ENCODE measurements at regions not wholly inside any gene's neighbourhood (a gene's known extent, or its start where the extent isn't known, plus 50 kb on each side); places are given as distances from the start of the nearest gene placed in this dataset.
"Not testable (repeated sequence)": the region's sequence is repeated elsewhere in the genome, so short reads cannot be mapped to it uniquely, and the experiment has no call there.

- no peak for DNase-seq (ENCODE audit: low read depth in 2 of 2)
Measured at GRCh38 chr2:60357996-60358395, 195.5 kb downstream of the BCL11A start.

- no peak for DNase-seq (ENCODE audit: low read depth in 2 of 2)
Measured at GRCh38 chr2:60356346-60356745, 197.1 kb downstream of the BCL11A start.

GRCh38 chr2:60355849-60356261 is 197.6 kb downstream of the BCL11A start:
- DNase-seq (ENCODE audit: low read depth in 2 of 2), result no peak

GRCh38 chr2:60354713-60355112 is 198.7 kb downstream of the BCL11A start:
- DNase-seq (ENCODE audit: low read depth in 2 of 2), result no peak

- no peak for DNase-seq (ENCODE audit: low read depth in 2 of 2)
Measured at GRCh38 chr2:60353863-60354262, 199.6 kb downstream of the BCL11A start.

GRCh38 chr2:60353406-60353800 is 200.1 kb downstream of the BCL11A start:
- no peak for DNase-seq (ENCODE audit: low read depth in 2 of 2)

- no peak for DNase-seq (ENCODE audit: low read depth in 2 of 2)
Measured at GRCh38 chr2:60352491-60353405, 200.7 kb downstream of the BCL11A start.

- DNase-seq (ENCODE audit: low read depth in 2 of 2), result no peak
Measured at GRCh38 chr2:60351802-60352201, 201.7 kb downstream of the BCL11A start.

GRCh38 chr2:60351321-60351720 is 202.1 kb downstream of the BCL11A start:
- DNase-seq (ENCODE audit: low read depth in 2 of 2), result no peak

GRCh38 chr2:60350791-60351190 is 202.7 kb downstream of the BCL11A start:
- DNase-seq (ENCODE audit: low read depth in 2 of 2), result no peak

GRCh38 chr2:60347781-60348180 is 205.7 kb downstream of the BCL11A start:
- DNase-seq (ENCODE audit: low read depth in 2 of 2), result no peak

- DNase-seq (ENCODE audit: low read depth in 2 of 2), result not testable (repeated sequence)
Measured at GRCh38 chr2:60342491-60342890, 211.0 kb downstream of the BCL11A start.

GRCh38 chr2:60341151-60341550 is 212.3 kb downstream of the BCL11A start:
- no peak for DNase-seq (ENCODE audit: low read depth in 2 of 2)

GRCh38 chr2:60339286-60339685 is 214.2 kb downstream of the BCL11A start:
- no peak for DNase-seq (ENCODE audit: low read depth in 2 of 2)

GRCh38 chr2:60337142-60337497 is 216.3 kb downstream of the BCL11A start:
- no peak for DNase-seq (ENCODE audit: low read depth in 2 of 2)

GRCh38 chr2:60336442-60337141 is 216.9 kb downstream of the BCL11A start:
- no peak for DNase-seq (ENCODE audit: low read depth in 2 of 2)

- no peak for DNase-seq (ENCODE audit: low read depth in 2 of 2)
Measured at GRCh38 chr2:60335533-60336237, 217.8 kb downstream of the BCL11A start.

- no peak for DNase-seq (ENCODE audit: low read depth in 2 of 2)
Measured at GRCh38 chr2:60334610-60335009, 218.8 kb downstream of the BCL11A start.

- DNase-seq (ENCODE audit: low read depth in 2 of 2), result no peak
Measured at GRCh38 chr2:60333264-60333663, 220.2 kb downstream of the BCL11A start.

- DNase-seq (ENCODE audit: low read depth in 2 of 2), result no peak
Measured at GRCh38 chr2:60331115-60331809, 222.2 kb downstream of the BCL11A start.

GRCh38 chr2:60329225-60329624 is 224.2 kb downstream of the BCL11A start:
- no peak for DNase-seq (ENCODE audit: low read depth in 2 of 2)

- DNase-seq (ENCODE audit: low read depth in 2 of 2), result no peak
Measured at GRCh38 chr2:60324536-60324935, 228.9 kb downstream of the BCL11A start.

All from fibroblast of skin of left quadriceps (primary cell).